B cell (primary cell): ENCODE measurements at regions not wholly inside any gene's neighbourhood (a gene's known extent, or its start where the extent isn't known, plus 50 kb on each side); places are given as distances from the start of the nearest gene placed in this dataset.

Experiments used
- CTCF ChIP-seq: fragments of 200-600 bp; IDR thresholded peaks from one replicate; pipeline ENCODE4 v1.8.0; 2022; ENCODE audit warnings: antibody characterized with exemption, mild to moderate bottlenecking
- EZH2 ChIP-seq: IDR thresholded peaks from 2 replicates; pipeline ENCODE4 v1.6.1; 2012; ENCODE audit warnings: borderline replicate concordance, low read depth, mild to moderate bottlenecking, moderate library complexity, low read length; ENCODE audit not compliant: insufficient read depth, poor library complexity, severe bottlenecking

- no peak for TF ChIP-seq CTCF
- no peak for TF ChIP-seq EZH2
These were observed 186.3 kb downstream of the IGLL1 start for GRCh38 chr22:23393721-23394320.
